Transverse colon (tissue), 4 donors: ENCODE measurements at regions not wholly inside any gene's neighbourhood (a gene's known extent, or its start where the extent isn't known, plus 50 kb on each side); places are given as distances from the start of the nearest gene placed in this dataset.

Experiments
- DNase-seq: peaks from one replicate; pipeline ENCODE4 v3.0.0-alpha.2; 2019
- H3K27ac ChIP-seq, 4 donors: fragments of 200-600 bp; sonication (generic); 2 replicates each; pipeline ENCODE4 v1.5.1; 2016 to 2018; ENCODE audit warnings: inconsistent platforms in 4 of 4
- H3K27me3 ChIP-seq: fragments of 200-600 bp; sonication (generic); 2 replicates; pipeline ENCODE4 v1.5.1; 2017; ENCODE audit warnings: inconsistent platforms
- H3K36me3 ChIP-seq, 4 donors: fragments of 200-600 bp; sonication (generic); 2 replicates each; pipeline ENCODE4 v1.5.1; 2017 to 2019; ENCODE audit warnings: inconsistent platforms in 4 of 4
- H3K4me1 ChIP-seq, 4 donors: fragments of 200-600 bp; sonication (generic); 2 replicates each; pipeline ENCODE4 v1.5.1; 2017 to 2020; ENCODE audit warnings: inconsistent platforms in 4 of 4
- H3K4me3 ChIP-seq, 4 donors: fragments of 200-600 bp; sonication (generic); 1 replicate in 1 of 4; 2 replicates in 3 of 4; pipeline versions ENCODE4 v1.5.1 to v1.6.1; 2017 to 2019; ENCODE audit warnings: inconsistent platforms in 4 of 4
- H3K9me3 ChIP-seq, 2 donors: fragments of 200-600 bp; sonication (generic); 2 replicates each; pipeline ENCODE4 v1.5.1; 2017 to 2019; ENCODE audit warnings: inconsistent platforms in 2 of 2
- CTCF ChIP-seq, 5 experiments: fragments of 200-600 bp in 3 of 5; fragments of 450-650 bp in 2 of 5; sonication (generic) in 3 of 5; IDR thresholded peaks; 1 replicate in 2 of 5; 2 replicates in 3 of 5; pipeline ENCODE4 v1.5.1; 2016 to 2017; ENCODE audit warnings: antibody characterized with exemption in 5 of 5, inconsistent platforms in 3 of 5, mild to moderate bottlenecking in 2 of 5, moderate library complexity in 1 of 5
- EP300 ChIP-seq: sonication (generic); formaldehyde crosslinking; IDR thresholded peaks from one replicate; pipeline ENCODE4 v1.6.1; 2017; ENCODE audit warnings: antibody characterized with exemption, low read depth
- POLR2A ChIP-seq: fragments of 450-650 bp; IDR thresholded peaks from one replicate; pipeline ENCODE4 v1.6.1; 2016; ENCODE audit warnings: antibody characterized with exemption, mild to moderate bottlenecking, moderate library complexity
- POLR2AphosphoS5 ChIP-seq, 3 donors: sonication (generic); formaldehyde crosslinking; IDR thresholded peaks; one replicate each; pipeline ENCODE4 v1.6.1; 2016; ENCODE audit warnings: antibody characterized with exemption in 3 of 3
- WGBS, 2 donors: methylation state at CpG; one replicate each; pipeline ENCODE4 v1.1.5; 2018; ENCODE audit warnings: low coverage in 1 of 2; 5-methylcytosine and 5-hydroxymethylcytosine counted together
- in situ Hi-C, 4 donors: fragments of 200-750 bp; cut with MboI; loops; one replicate each; pipeline versions ENCODE4 v1.15.0 to v1.15.1; 2017; ENCODE audit warnings: low sequenced_read_pairs in 3 of 4, low pct_ligation_motif_present in 1 of 4, low pct_unique_long_range_greater_than_20kb in 1 of 4
- intact Hi-C: fragments of 100-400 bp; cut with DNase I; formaldehyde crosslinking; loops from one replicate; pipeline ENCODE4 v1.15.1; 2023; ENCODE audit warnings: low total_unique reads

- no peak for TF ChIP-seq POLR2AphosphoS5 (IDR thresholded peaks at IDR 0.05)
- no peak for TF ChIP-seq POLR2A
- no peak for TF ChIP-seq EP300
- no peak for TF ChIP-seq CTCF (IDR thresholded peaks at IDR 0.05)
- WGBS, 2 donors: 44 to 45% methylated on average over 2 of the region's 2 CpGs
- Histone ChIP-seq H3K4me3 (no peak overlapping the region), H3K9me3 (peaks cover 0 to 4% of the 10 kb centered on the region in 2 donors), H3K27ac (no peak overlapping the region), H3K36me3 (no peaks in the 10 kb centered on the region), H3K27me3 (no peaks in the 10 kb centered on the region), H3K4me1 (no peaks in the 10 kb centered on the region)
- in situ Hi-C loops: no loop called here
- intact Hi-C loops: no loop called here
- no peak for DNase-seq
Measured at GRCh38 chr1:68745011-68745410, 248.1 kb upstream of the DEPDC1 start.

GRCh38 chr1:68745451-68745850, 248.6 kb upstream of the DEPDC1 start:
- DNase-seq: no peak
- in situ Hi-C loops: no loop called here
- no peaks in the 10 kb centered on the region for H3K36me3 ChIP-seq
- H3K27ac ChIP-seq: no peak overlapping the region
- H3K4me3 ChIP-seq: no peak overlapping the region
- H3K9me3 ChIP-seq: peaks cover 0 to 4% of the 10 kb centered on the region in 2 donors
- intact Hi-C loops: no loop called here
- TF ChIP-seq POLR2AphosphoS5 (IDR thresholded peaks at IDR 0.05) (no peak), EP300 (no peak), POLR2A (no peak), CTCF (IDR thresholded peaks at IDR 0.05) (no peak)
- WGBS, 2 donors: 0 to 39% methylated on average over 1 of the region's 1 CpG
- H3K4me1 ChIP-seq: no peaks in the 10 kb centered on the region
- no peaks in the 10 kb centered on the region for H3K27me3 ChIP-seq

GRCh38 chr1:68746378-68746777, 249.5 kb upstream of the DEPDC1 start:
- Histone ChIP-seq H3K9me3 (peaks cover 0 to 4% of the 10 kb centered on the region in 2 donors), H3K27me3 (no peaks in the 10 kb centered on the region), H3K27ac (no peak overlapping the region), H3K4me1 (no peaks in the 10 kb centered on the region), H3K36me3 (no peaks in the 10 kb centered on the region), H3K4me3 (no peak overlapping the region)
- no peak for TF ChIP-seq EP300
- TF ChIP-seq POLR2AphosphoS5 (IDR thresholded peaks at IDR 0.05): no peak
- no peak for TF ChIP-seq POLR2A
- TF ChIP-seq CTCF (IDR thresholded peaks at IDR 0.05): no peak
- no peak for DNase-seq
- intact Hi-C loops: no loop called here
- WGBS, 2 donors: 61% methylated on average over 1 of the region's 1 CpG; no CpG with 5 or more reads in 1 of the 2 donors
- in situ Hi-C loops: no loop called here

- Histone ChIP-seq H3K27ac (no peak overlapping the region), H3K9me3 (no peaks in the 10 kb centered on the region), H3K4me3 (no peak overlapping the region), H3K4me1 (no peaks in the 10 kb centered on the region), H3K36me3 (no peaks in the 10 kb centered on the region), H3K27me3 (no peaks in the 10 kb centered on the region)
- no peak for DNase-seq
- in situ Hi-C loops (no loop called here), intact Hi-C loops (no loop called here)
- 46 to 74% methylated on average over 2 of the region's 2 CpGs for WGBS, 2 donors
- TF ChIP-seq CTCF (IDR thresholded peaks at IDR 0.05) (no peak), EP300 (no peak), POLR2A (no peak), POLR2AphosphoS5 (IDR thresholded peaks at IDR 0.05) (no peak)
Measured at GRCh38 chr1:68751723-68752122, 254.8 kb upstream of the DEPDC1 start.
